Activated CD4-positive, CD25-positive, alpha-beta regulatory T cell treated with anti-CD3 and anti-CD28 coated beads, Interleukin-2, amount 50 U/mL, for 24 hours (primary cell): ENCODE measurements at regions not wholly inside any gene's neighbourhood (a gene's known extent, or its start where the extent isn't known, plus 50 kb on each side); places are given as distances from the start of the nearest gene placed in this dataset.
"Not testable (repeated sequence)": the region's sequence is repeated elsewhere in the genome, so short reads cannot be mapped to it uniquely, and the experiment has no call there.

Experiments
- ATAC-seq, 2 donors: fragments of 150-1000 bp; cut with Tn5 transposase; one replicate each; pipeline ENCODE4 v1.10.0; 2021; ENCODE audit warnings: mild to moderate bottlenecking in 1 of 2, moderate library complexity in 1 of 2

DNA sequence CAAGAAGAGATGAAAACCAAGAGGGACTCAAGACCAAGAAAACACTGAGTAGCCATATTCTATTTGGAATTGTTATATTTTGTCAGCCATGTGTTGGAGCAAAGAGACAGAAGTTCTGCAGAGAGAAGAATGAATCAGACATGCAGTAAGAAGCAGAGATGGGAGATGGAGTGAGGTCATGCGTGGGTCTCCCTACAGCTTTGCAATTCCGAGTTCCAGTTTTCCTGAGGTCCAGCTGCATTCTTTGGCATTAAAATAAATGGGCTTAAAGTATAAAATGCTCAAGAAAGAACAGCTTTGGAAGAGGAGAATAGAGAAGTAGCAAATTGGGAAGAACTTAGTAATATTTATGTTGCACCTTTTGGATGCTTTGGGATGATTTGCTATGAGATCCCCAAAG is 361.6 kb downstream of the NPR3 start:
- ATAC-seq = no peak

DNA sequence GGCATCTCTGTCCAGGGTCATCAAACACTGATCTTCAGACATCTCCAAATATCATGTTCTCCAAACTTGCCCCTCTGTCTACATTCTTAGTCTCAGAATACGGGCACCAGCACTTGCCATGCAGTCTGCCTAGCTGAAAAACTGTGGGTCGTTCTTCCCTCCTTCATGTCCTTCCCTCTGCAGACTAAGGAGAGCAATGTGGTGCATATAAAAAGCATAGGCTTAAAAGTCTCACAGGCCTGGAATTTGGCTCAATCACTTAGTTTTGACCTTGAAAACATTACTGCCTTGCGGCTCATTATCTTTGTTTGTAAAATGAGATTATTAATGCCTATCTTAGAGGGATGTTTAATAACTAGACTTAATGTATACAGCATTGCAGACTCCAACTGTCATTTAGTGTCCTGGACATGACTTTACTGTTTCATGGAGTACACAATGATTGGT is 362.8 kb downstream of the NPR3 start:
- no peak for ATAC-seq

DNA sequence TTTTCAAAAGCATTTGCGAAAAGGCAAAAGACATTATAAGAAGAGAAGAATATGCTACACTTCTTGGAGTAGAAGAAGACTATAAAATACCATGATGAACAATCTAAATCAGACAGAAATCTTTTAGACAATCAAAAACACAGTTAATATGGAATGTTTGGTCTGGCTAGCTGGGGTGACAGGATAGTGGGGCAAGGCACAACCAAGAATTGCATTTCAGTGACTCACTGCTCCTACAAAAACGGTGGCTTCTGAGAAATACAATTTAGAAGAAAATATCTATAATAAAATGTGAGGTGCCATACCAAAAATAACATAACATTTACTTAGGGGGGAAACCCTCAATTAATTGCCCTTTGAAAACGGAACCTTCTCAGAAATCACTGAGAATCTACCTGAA is 363.4 kb downstream of the NPR3 start:
- no peak for ATAC-seq

DNA sequence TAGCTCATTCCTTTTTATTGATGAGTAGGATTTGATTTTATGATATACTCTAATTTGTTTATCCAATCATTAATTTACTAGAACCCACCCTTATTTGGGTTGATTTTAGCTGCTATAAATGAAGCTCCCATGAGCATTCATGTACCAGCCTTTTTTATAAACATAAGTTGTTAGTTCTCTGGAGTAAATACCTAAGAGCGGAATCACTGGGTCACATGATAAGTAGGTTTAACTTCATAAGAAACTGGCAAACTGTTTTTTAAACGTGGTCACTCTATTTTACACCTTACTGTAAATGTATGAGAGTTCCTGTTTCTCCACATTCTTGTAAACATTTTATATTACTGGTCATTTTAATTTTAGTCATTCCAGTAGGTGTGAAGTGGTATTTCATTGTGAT is 364.6 kb downstream of the NPR3 start:
- ATAC-seq = no peak

DNA sequence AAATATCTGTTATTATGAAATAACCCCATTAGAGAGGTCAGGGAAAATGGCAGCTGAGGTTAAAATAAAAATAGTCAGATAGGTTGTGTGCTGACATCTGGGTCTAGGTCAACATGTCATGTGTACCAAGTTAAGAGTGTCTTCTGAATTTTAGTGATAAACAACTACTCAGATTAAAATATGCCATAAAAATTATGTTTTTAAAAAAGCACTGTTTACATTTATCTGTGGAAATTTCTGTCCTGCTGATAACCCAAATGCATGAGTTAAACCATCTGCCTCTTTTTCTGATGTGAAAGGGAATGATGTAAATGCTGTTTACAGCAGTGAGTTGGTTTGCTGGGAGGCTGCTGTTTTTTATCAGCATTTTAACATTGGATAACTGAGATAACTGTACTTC is 361.2 kb upstream of the TARS1 start:
- ATAC-seq = no peak

DNA sequence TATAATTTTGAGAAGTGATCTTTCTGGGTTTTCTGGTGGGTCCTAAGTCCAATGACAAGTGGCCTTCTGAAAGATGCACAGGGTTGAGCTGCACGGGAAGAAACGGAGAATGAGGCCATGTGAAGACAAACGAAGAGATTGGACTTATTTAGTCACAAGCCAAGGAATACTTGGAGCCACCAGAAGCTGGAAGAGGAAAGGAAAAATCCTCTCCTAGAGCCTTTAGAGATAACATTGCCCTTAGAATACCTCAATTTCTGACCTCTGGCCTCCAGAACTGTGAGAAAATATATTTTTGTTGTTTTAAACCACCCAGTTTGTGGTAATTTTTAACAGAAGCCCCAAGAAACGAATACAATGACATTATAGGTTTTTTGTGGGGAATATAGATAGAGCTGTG is 360.5 kb upstream of the TARS1 start:
- no peak for ATAC-seq

DNA sequence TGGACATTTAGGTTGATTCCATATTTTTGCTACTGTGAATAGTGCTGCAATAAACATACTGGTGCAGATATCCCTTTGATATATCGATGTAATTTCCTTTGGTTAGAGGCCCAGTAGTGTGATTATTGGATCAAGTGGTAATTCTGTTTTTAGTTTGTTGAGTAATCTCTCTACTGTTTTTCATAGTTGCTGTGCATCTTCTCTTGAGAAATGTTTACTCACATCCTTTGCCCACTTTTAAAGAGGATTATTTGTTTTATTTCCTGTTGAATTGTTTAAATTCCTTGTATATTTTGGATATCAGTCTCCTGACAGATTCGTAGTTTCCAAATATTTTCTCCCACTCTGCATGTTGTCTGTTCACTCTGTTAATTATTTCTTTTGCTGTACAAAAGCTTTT is 352.6 kb upstream of the TARS1 start:
- ATAC-seq = no peak

DNA sequence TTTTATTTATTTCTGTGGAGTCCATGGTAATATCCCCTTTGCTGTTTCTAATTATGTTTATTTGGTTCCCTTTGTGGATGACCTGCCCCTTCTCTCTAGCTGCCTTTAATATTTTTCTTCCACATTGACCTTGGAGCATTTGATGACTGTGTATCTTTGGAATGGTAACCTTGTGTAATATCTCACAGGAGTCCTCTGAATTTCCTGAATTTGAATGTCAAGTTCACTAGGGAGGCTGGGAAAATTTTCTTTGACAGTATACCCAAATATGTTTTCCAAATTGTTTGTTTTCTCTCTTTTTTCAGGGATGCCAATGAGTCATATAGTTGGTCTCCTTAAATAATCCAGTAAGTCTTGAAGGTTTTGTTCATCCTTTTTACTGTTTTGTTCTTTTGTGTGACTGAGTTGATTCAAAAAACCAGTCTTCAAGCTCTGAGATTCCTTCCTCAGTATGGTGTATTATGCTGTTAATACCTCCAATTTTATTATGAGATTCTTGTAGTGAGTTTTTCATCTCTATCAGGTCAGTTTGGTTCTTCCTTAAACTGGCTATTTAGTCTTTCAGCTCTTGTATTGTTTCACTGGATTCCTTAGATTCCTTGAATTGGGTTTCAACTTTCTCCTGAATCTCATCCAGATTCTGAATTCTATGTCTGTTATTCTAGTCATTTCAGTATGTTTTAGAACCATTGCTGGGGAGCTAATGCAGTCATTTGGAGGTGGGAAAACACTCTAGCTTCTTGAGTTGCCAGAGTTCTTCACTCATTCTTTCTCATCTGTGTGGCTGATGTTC is 349.0 kb upstream of the TARS1 start:
- no peak for ATAC-seq

DNA sequence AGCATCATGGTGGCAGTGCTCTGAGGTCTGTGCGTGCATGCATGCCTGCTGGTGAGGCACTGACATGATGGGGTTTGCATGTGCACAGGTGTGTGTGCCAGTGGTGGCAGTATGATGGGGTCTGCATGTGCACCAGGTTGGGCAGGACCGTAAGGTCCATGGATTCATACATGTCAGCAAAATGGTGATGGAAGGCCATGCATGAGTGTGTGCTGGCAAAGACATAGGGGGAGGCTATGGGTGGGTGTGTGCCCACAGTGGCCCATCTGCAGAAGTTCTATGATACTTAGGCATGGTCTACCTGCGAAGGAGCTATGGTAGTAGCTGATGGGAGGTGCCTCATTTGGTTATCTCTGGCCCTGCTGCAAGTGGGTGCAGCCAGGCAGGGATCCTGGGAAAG is 348.0 kb upstream of the TARS1 start:
- no peak for ATAC-seq

DNA sequence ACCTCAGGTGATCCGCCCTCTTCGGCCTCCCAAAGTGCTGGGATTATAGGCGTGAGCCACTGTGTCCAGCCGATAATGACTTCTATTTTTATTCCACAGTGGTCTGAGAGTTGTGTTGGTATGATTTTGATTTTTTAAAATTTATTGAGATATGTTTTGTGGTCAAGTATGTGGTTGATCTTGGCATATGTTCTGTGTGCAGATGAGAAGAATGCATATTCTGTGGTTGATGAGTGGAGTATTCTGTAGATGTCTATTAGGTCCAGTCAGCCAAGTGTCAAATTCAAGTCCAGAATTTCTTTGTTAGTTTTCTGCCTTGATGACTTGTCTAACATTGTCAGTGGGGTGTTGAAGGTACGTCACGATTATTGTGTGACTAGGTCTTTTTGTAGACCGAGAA is 338.2 kb upstream of the TARS1 start:
- ATAC-seq = no peak

DNA sequence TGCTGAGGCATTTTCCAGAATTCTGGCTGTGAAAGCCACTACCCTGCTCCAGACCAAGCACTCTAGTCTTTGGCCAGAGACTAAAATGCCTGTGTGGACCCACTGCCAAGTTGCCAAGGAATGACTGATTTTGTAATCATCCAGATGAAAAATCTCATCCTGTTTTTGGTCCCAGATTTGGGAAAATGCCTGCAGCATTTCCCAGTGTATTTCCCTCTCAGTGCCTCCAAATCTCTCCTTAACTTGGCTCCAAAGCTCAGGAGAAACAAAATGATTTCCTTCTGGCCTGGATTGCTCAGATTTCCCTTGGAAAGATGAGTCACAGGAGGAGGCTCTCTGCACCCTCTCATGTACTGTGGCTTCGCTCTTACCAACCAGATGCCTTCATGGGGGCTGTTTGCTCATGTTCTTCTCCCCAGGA is 335.2 kb upstream of the TARS1 start:
- ATAC-seq = no peak

DNA sequence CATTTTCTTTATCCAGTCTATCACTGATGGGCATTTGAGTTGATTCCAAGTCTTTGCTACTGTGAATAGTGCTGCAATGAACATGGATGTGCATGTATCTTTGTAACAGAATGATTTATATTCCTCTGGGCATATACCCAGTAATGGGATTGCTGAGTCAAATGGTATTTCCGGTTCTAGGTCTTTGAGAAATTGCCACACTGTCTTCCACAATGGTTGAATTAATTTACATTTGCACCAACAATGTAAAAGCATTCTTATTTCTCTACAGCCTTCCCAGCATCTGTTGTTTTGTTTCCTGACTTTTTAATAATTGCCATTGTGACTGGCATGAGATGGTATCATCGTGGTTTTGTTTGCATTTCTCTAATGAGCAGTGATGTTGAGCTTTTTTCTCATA is 330.3 kb upstream of the TARS1 start:
- not testable (repeated sequence) for ATAC-seq

DNA sequence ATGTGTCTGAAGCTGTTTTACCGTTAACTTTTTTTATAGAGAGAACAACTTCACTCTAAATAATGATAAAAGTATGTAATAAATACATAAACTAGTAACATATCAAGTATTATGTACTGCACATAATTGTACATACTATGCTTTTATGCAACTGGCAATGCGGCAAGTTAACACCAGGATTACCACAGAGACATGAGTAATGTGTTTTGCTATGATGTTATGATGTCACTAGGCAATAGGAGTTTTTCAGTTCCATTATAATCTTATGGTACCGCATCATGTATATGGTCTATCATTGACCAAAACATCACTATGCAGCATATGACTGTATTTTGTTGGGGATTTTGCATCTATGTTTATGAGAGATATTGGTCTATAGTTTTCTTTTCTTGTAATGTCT is 326.4 kb upstream of the TARS1 start:
- no peak for ATAC-seq

DNA sequence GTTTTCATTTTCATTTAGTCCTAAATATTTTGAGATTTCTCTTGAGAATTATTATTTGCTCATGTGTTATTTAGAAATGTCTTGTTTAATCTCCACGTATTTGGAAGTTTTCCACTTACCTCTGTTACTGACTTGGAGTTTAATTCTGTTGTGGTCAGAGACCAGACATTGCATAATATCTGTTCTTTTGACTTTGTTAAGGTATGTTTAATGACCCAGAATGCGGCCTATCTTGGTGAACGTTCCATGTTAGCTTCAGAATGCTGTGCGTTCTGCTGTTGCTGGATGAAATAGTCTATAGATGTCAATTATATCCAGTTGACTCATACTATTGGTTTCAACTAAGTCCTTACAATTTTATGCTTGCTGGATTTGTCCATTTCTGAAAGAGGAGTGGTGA is 325.3 kb upstream of the TARS1 start:
- no peak for ATAC-seq

DNA sequence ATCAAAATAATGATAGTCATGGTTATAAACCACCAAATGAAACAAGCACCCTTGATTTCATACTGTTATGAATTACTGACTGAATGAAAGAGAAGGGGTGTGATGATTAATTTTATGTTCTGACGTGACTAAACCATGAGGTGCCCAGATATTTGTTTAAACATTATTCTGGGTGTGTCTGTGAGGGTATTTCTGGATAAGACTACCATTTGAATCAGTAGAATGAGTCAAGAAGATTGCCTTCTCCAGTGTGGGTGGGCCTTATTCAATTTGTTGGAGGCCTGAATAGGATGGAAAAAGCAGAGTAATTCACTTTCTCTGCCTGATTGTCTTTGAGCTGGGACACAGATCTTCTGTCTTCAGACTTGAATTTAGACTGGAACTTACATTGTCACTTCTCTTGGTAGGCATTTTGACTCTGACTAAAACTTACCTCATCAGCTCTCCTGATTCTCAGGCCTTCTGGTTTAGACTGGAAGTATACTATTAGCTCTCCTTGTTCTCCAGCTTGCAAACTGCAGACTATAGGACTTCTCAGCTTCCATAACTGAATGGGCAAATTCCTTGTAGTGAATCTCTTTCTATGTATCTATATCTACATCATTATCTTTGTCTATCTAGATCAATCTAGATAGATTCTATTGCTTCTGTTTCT is 321.9 kb upstream of the TARS1 start:
- no peak for ATAC-seq

DNA sequence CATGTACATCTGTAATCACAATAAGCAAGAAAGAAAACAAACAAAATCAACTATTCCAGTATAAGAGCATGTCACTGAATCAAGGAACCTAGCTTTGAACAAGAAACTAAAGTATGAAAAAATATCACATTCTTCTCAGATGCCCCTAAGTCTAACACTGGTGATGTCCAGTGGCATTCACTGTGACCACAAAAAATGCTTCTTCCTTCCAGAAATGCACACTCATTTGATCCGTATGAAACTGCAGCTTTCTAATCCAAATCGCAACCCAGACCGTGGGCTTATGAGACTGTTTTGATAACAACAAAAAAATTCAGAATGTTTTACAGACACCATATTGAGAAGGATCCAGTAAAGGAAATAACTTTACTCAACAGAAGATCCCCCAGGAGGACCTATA is 320.1 kb upstream of the TARS1 start:
- no peak for ATAC-seq

DNA sequence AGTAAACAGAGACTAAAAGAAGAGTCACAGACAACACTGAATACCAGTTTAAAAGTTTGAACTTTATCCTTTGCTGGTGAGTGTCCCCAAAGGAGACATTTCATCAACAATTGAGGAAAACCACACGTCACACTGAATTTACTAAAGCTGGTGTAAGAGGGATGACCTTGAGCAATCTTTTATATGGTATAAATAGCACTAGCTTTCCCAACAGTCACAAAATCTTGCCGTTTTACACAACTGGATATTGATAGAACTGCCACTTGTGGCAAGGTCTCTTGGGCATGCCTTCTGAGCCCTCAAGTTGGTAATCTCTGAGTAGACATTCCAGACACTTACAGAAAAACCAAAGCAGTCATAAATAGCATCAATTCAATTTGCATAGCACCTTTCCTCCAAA is 311.5 kb upstream of the TARS1 start:
- no peak for ATAC-seq

DNA sequence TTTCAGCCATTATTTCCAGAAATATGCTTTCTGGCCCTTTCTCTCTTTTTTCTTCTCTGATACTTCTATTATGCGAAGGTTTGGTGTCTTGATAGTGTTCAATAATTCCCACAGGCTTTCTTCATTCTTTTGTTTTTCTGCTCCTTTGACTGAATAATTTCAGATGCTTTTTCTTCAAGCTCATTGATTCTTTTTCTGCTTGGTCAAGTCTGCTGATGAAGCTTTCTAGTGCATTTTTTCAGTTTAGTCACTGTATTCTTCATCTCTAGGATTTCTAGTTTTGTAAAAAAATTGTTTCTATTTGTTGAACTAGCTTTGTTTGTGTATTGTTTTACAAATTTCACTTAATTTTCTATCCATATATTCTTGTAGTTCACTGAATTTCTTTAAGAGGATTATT is 304.0 kb upstream of the TARS1 start:
- no peak for ATAC-seq

DNA sequence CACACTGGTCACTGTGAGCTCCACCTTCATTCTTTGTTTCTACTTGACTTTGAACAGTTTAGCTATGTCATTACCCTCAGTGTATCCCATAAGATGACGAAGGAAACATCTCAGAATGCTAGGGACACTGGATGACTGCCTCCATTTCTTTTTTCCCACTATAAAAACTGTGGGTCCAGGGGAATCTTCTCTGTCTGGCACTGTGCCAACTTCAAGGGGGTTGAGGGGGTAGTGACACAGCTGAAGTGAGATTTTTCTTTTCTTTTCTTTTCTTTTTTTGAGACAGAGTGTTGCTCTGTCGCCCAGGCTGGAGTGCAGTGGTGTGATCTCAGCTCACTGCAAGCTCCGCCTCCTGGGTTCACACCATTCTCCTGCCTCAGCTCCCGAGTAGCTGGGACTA is 302.6 kb upstream of the TARS1 start:
- ATAC-seq = not testable (repeated sequence)

DNA sequence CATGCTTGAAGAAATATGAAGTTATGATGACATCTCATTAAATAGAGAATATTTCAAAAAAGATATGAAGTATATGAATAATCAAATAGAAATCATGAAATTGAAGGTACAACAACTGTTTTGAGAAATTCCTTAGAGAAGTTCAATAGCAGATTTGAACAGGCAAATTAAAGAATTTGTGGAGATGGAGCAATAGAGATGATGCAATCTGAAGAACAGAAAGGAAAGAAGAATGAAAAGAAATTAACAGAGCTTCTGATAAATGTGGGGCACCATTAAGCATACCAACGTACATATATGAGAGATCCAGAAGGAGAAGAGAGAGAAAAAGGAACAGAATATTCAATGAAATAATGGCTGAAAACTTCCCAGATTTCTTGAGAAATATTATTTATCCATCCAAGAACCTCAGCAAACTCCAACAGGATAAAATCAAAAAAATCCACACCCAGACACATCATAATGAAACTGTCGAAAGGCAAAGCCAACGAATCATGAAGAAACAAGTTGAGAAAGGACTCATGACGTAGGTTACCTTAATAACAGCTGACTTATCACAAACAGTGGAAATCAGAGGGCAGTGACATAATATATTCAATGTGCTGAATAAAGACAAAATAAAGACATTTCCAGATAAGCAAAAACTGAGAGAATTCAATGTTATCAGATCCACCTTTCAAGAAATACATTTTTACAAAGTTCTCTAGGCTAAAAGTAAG is 297.2 kb upstream of the TARS1 start:
- ATAC-seq = no peak

DNA sequence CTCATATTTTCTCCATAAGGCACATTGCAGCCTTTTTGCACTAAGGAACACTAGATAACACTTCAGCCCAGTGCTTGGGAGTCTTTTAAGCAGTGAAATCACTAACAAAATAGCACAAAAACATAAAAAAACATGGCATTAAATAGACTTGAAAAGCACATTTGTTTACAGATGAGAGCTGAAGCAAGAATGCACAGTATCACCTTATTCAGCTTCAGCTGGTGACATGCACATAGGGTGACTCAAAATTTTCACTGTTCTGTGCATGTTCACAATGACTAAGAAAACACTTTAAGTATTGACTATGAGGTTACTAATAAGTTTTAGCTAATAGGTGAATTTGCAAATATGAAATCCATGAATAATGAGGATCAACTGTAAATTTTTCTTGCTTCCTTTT is 293.9 kb upstream of the TARS1 start:
- no peak for ATAC-seq

DNA sequence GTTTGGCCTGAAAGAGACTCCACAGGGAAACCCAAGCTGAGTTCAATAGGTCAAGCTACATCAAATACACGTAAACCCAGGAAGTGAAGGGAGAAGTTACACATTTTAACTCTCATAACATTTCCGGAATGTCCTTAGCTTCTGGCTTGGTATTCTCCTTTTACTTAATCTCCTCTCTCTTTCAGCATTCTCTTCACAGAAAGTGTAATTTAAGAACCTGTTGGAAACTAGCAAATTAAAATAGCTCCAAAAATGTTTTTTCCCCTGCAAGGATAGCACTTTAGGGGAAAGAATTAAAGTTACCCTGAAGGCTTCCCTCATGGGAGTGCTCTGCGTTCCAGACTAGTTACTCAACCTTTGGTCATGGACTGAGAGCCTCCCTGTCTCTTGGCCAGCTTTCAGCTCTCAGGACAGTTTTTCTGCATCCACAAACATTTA is 292.7 kb upstream of the TARS1 start:
- no peak for ATAC-seq

DNA sequence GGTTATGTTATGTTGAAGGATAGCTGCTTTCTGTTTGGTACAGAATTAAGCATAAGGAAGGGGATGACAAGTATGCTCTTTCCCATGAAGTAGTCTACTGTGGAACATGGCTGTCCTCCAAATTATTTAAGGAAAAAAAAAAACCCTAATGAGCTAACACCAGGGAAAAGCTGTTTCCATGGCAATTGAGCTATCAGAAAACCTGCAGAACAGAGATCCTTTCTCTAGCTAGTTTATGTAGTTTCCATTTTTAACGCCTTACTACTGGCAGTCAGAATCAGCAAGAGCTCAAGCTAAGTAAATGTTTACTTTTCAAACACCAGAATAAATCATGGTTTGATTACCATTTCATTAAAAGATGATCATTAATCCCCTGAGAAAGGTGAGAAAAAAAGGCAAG is 287.4 kb upstream of the TARS1 start:
- no peak for ATAC-seq

DNA sequence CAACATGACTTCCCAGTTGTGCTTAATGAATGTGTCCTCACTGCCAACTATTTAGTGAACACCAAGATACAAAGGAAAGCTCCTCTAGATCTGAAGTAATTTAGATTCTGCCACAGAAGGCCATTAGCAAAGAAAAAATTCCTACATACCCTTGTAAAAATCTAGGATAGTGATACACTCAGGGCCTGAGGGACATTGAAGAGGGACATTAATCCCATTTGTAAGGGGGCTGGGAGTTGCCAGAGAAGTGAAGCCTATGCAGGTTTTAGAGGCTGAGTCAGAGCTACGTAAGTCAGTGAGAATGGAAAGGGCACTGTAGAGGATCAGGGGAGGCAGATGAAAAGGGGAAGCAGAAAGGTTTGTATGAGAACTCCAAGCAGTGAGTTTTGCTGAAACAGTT is 286.9 kb upstream of the TARS1 start:
- ATAC-seq = no peak
